ENCODE measurements at regions not wholly inside any gene's neighbourhood (a gene's known extent, or its start where the extent isn't known, plus 50 kb on each side); places are given as distances from the start of the nearest gene placed in this dataset.

- H3K27ac ChIP-seq (ENCODE audit: low read depth in 1 of 2, low read length in 1 of 2) = no peak overlapping the region
- no peaks in the 10 kb centered on the region for H3K9me3 ChIP-seq (ENCODE audit: control insufficient read depth in 2 of 2, insufficient read depth in 1 of 2, low read length in 1 of 2)
- DNase-seq (ENCODE audit: low read depth in 6 of 9, low spot score in 9 of 9) = no peak
- no peaks in the 10 kb centered on the region for H3K36me3 ChIP-seq (ENCODE audit: control insufficient read depth in 2 of 2, insufficient read depth in 2 of 2, low read length in 1 of 2)
- H3K4me3 ChIP-seq (ENCODE audit: low read length in 2 of 2) = no peak overlapping the region
- 93% methylated on average over 3 of the region's 3 CpGs for WGBS
- H3K4me1 ChIP-seq (ENCODE audit: control insufficient read depth in 2 of 2, insufficient read depth in 2 of 2, low read length in 2 of 2) = no peaks in the 10 kb centered on the region
- no peaks in the 10 kb centered on the region for H3K27me3 ChIP-seq (ENCODE audit: control insufficient read depth in 2 of 2, insufficient read depth in 1 of 2, low read length in 1 of 2)
These were observed 174.7 kb upstream of the TMEM196 start for GRCh38 chr7:19948160-19948559.

- Histone ChIP-seq H3K36me3 (ENCODE audit: control insufficient read depth in 2 of 2, insufficient read depth in 2 of 2, low read length in 1 of 2) (no peaks in the 10 kb centered on the region), H3K4me3 (ENCODE audit: low read length in 2 of 2) (no peak overlapping the region), H3K4me1 (ENCODE audit: control insufficient read depth in 2 of 2, insufficient read depth in 2 of 2, low read length in 2 of 2) (no peaks in the 10 kb centered on the region), H3K27me3 (ENCODE audit: control insufficient read depth in 2 of 2, insufficient read depth in 1 of 2, low read length in 1 of 2) (no peaks in the 10 kb centered on the region), H3K9me3 (ENCODE audit: control insufficient read depth in 2 of 2, insufficient read depth in 1 of 2, low read length in 1 of 2) (no peaks in the 10 kb centered on the region), H3K27ac (ENCODE audit: low read depth in 1 of 2, low read length in 1 of 2) (no peak overlapping the region)
- DNase-seq (ENCODE audit: low read depth in 6 of 9, low spot score in 9 of 9) = no peak
- 80% methylated on average over 5 of the region's 5 CpGs for WGBS
These were observed 171.1 kb upstream of the TMEM196 start for GRCh38 chr7:19944363-19945120.

- Histone ChIP-seq H3K36me3 (ENCODE audit: control insufficient read depth in 2 of 2, insufficient read depth in 2 of 2, low read length in 1 of 2) (no peaks in the 10 kb centered on the region), H3K4me3 (ENCODE audit: low read length in 2 of 2) (no peak overlapping the region), H3K4me1 (ENCODE audit: control insufficient read depth in 2 of 2, insufficient read depth in 2 of 2, low read length in 2 of 2) (no peaks in the 10 kb centered on the region), H3K27ac (ENCODE audit: low read depth in 1 of 2, low read length in 1 of 2) (no peak overlapping the region), H3K9me3 (ENCODE audit: control insufficient read depth in 2 of 2, insufficient read depth in 1 of 2, low read length in 1 of 2) (peaks cover 0 to 2% of the 10 kb centered on the region in 2 donors), H3K27me3 (ENCODE audit: control insufficient read depth in 2 of 2, insufficient read depth in 1 of 2, low read length in 1 of 2) (no peaks in the 10 kb centered on the region)
- no peak for DNase-seq (ENCODE audit: low read depth in 6 of 9, low spot score in 9 of 9)
These were observed 166.3 kb upstream of the TMEM196 start for GRCh38 chr7:19939746-19940145.

- H3K27me3 ChIP-seq (ENCODE audit: control insufficient read depth in 2 of 2, insufficient read depth in 1 of 2, low read length in 1 of 2) = no peaks in the 10 kb centered on the region
- no peak for DNase-seq (ENCODE audit: low read depth in 6 of 9, low spot score in 9 of 9)
- WGBS = 92% methylated on average over 4 of the region's 4 CpGs
- no peaks in the 10 kb centered on the region for H3K36me3 ChIP-seq (ENCODE audit: control insufficient read depth in 2 of 2, insufficient read depth in 2 of 2, low read length in 1 of 2)
- H3K4me3 ChIP-seq (ENCODE audit: low read length in 2 of 2) = no peak overlapping the region
- no peaks in the 10 kb centered on the region for H3K4me1 ChIP-seq (ENCODE audit: control insufficient read depth in 2 of 2, insufficient read depth in 2 of 2, low read length in 2 of 2)
- H3K9me3 ChIP-seq (ENCODE audit: control insufficient read depth in 2 of 2, insufficient read depth in 1 of 2, low read length in 1 of 2) = peaks cover 0 to 2% of the 10 kb centered on the region in 2 donors
- H3K27ac ChIP-seq (ENCODE audit: low read depth in 1 of 2, low read length in 1 of 2) = no peak overlapping the region
These were observed 159.3 kb upstream of the TMEM196 start for GRCh38 chr7:19932549-19933249.

GRCh38 chr7:19930851-19931250, 157.4 kb upstream of the TMEM196 start:
- Histone ChIP-seq H3K36me3 (ENCODE audit: control insufficient read depth in 2 of 2, insufficient read depth in 2 of 2, low read length in 1 of 2) (no peaks in the 10 kb centered on the region), H3K9me3 (ENCODE audit: control insufficient read depth in 2 of 2, insufficient read depth in 1 of 2, low read length in 1 of 2) (peaks cover 0 to 2% of the 10 kb centered on the region in 2 donors), H3K27me3 (ENCODE audit: control insufficient read depth in 2 of 2, insufficient read depth in 1 of 2, low read length in 1 of 2) (no peaks in the 10 kb centered on the region), H3K4me3 (ENCODE audit: low read length in 2 of 2) (no peak overlapping the region), H3K27ac (ENCODE audit: low read depth in 1 of 2, low read length in 1 of 2) (no peak overlapping the region), H3K4me1 (ENCODE audit: control insufficient read depth in 2 of 2, insufficient read depth in 2 of 2, low read length in 2 of 2) (no peaks in the 10 kb centered on the region)
- WGBS = 93% methylated on average over 2 of the region's 2 CpGs
- DNase-seq (ENCODE audit: low read depth in 6 of 9, low spot score in 9 of 9) = no peak

GRCh38 chr7:19930051-19930450, 156.6 kb upstream of the TMEM196 start:
- Histone ChIP-seq H3K27me3 (ENCODE audit: control insufficient read depth in 2 of 2, insufficient read depth in 1 of 2, low read length in 1 of 2) (no peaks in the 10 kb centered on the region), H3K4me1 (ENCODE audit: control insufficient read depth in 2 of 2, insufficient read depth in 2 of 2, low read length in 2 of 2) (no peaks in the 10 kb centered on the region), H3K4me3 (ENCODE audit: low read length in 2 of 2) (no peak overlapping the region), H3K27ac (ENCODE audit: low read depth in 1 of 2, low read length in 1 of 2) (no peak overlapping the region), H3K9me3 (ENCODE audit: control insufficient read depth in 2 of 2, insufficient read depth in 1 of 2, low read length in 1 of 2) (no peaks in the 10 kb centered on the region), H3K36me3 (ENCODE audit: control insufficient read depth in 2 of 2, insufficient read depth in 2 of 2, low read length in 1 of 2) (no peaks in the 10 kb centered on the region)
- DNase-seq (ENCODE audit: low read depth in 6 of 9, low spot score in 9 of 9) = no peak
- WGBS = 64% methylated on average over 1 of the region's 1 CpG

- Histone ChIP-seq H3K4me1 (ENCODE audit: control insufficient read depth in 2 of 2, insufficient read depth in 2 of 2, low read length in 2 of 2) (no peaks in the 10 kb centered on the region), H3K27me3 (ENCODE audit: control insufficient read depth in 2 of 2, insufficient read depth in 1 of 2, low read length in 1 of 2) (no peaks in the 10 kb centered on the region), H3K4me3 (ENCODE audit: low read length in 2 of 2) (no peak overlapping the region), H3K9me3 (ENCODE audit: control insufficient read depth in 2 of 2, insufficient read depth in 1 of 2, low read length in 1 of 2) (no peaks in the 10 kb centered on the region), H3K36me3 (ENCODE audit: control insufficient read depth in 2 of 2, insufficient read depth in 2 of 2, low read length in 1 of 2) (no peaks in the 10 kb centered on the region), H3K27ac (ENCODE audit: low read depth in 1 of 2, low read length in 1 of 2) (no peak overlapping the region)
- no peak for DNase-seq (ENCODE audit: low read depth in 6 of 9, low spot score in 9 of 9)
These were observed 154.8 kb upstream of the TMEM196 start for GRCh38 chr7:19928247-19928646.

- DNase-seq (ENCODE audit: low read depth in 6 of 9, low spot score in 9 of 9) = no peak
- H3K4me3 ChIP-seq (ENCODE audit: low read length in 2 of 2) = no peak overlapping the region
- H3K27ac ChIP-seq (ENCODE audit: low read depth in 1 of 2, low read length in 1 of 2) = no peak overlapping the region
- H3K27me3 ChIP-seq (ENCODE audit: control insufficient read depth in 2 of 2, insufficient read depth in 1 of 2, low read length in 1 of 2) = no peaks in the 10 kb centered on the region
- WGBS = 93% methylated on average over 7 of the region's 7 CpGs
- no peaks in the 10 kb centered on the region for H3K9me3 ChIP-seq (ENCODE audit: control insufficient read depth in 2 of 2, insufficient read depth in 1 of 2, low read length in 1 of 2)
- H3K4me1 ChIP-seq (ENCODE audit: control insufficient read depth in 2 of 2, insufficient read depth in 2 of 2, low read length in 2 of 2) = no peaks in the 10 kb centered on the region
- no peaks in the 10 kb centered on the region for H3K36me3 ChIP-seq (ENCODE audit: control insufficient read depth in 2 of 2, insufficient read depth in 2 of 2, low read length in 1 of 2)
These were observed 147.3 kb upstream of the TMEM196 start for GRCh38 chr7:19920705-19921104.

- DNase-seq (ENCODE audit: low read depth in 6 of 9, low spot score in 9 of 9) = no peak
- Histone ChIP-seq H3K27me3 (ENCODE audit: control insufficient read depth in 2 of 2, insufficient read depth in 1 of 2, low read length in 1 of 2) (no peaks in the 10 kb centered on the region), H3K27ac (ENCODE audit: low read depth in 1 of 2, low read length in 1 of 2) (no peak overlapping the region), H3K4me3 (ENCODE audit: low read length in 2 of 2) (no peak overlapping the region), H3K9me3 (ENCODE audit: control insufficient read depth in 2 of 2, insufficient read depth in 1 of 2, low read length in 1 of 2) (no peaks in the 10 kb centered on the region), H3K36me3 (ENCODE audit: control insufficient read depth in 2 of 2, insufficient read depth in 2 of 2, low read length in 1 of 2) (no peaks in the 10 kb centered on the region), H3K4me1 (ENCODE audit: control insufficient read depth in 2 of 2, insufficient read depth in 2 of 2, low read length in 2 of 2) (no peaks in the 10 kb centered on the region)
- 91% methylated on average over 6 of the region's 6 CpGs for WGBS
These were observed 146.7 kb upstream of the TMEM196 start for GRCh38 chr7:19920166-19920565.
